BE2C (cell line): ENCODE measurements at regions not wholly inside any gene's neighbourhood (a gene's known extent, or its start where the extent isn't known, plus 50 kb on each side); places are given as distances from the start of the nearest gene placed in this dataset.

Experiments used
- DNase-seq: peaks from one replicate; pipeline ENCODE4 v3.0.0-alpha.2; 2020
- H3K27me3 ChIP-seq: fragments of 250-450 bp; sonication (Bioruptor Pico); 2 replicates; pipeline ENCODE4 v1.5.1; 2020; ENCODE audit warnings: mild to moderate bottlenecking
- H3K36me3 ChIP-seq: fragments of 250-450 bp; sonication (Bioruptor Pico); 2 replicates; pipeline ENCODE4 v1.5.1; 2020; ENCODE audit warnings: mild to moderate bottlenecking
- H3K4me1 ChIP-seq: fragments of 250-450 bp; sonication (Bioruptor Pico); 2 replicates; pipeline ENCODE4 v1.5.1; 2020
- H3K4me3 ChIP-seq: 2 replicates; pipeline ENCODE4 v1.5.1; 2011; ENCODE audit warnings: low read depth, low read length
- H3K9me3 ChIP-seq: fragments of 250-450 bp; sonication (Bioruptor Pico); 2 replicates; pipeline ENCODE4 v1.5.1; 2020
- TF ChIP-seq, protein P1 (sequence below): IDR thresholded peaks from 2 replicates; pipeline ENCODE4 v1.5.1; 2012; ENCODE audit warnings: mild to moderate bottlenecking, low read depth, low read length

GRCh38 chr1:14373081-14373758 lies 225.3 kb upstream of the KAZN start:
- H3K4me3 ChIP-seq = no peak overlapping the region
- no peaks in the 10 kb centered on the region for H3K4me1 ChIP-seq
- TF ChIP-seq, protein P1, sequence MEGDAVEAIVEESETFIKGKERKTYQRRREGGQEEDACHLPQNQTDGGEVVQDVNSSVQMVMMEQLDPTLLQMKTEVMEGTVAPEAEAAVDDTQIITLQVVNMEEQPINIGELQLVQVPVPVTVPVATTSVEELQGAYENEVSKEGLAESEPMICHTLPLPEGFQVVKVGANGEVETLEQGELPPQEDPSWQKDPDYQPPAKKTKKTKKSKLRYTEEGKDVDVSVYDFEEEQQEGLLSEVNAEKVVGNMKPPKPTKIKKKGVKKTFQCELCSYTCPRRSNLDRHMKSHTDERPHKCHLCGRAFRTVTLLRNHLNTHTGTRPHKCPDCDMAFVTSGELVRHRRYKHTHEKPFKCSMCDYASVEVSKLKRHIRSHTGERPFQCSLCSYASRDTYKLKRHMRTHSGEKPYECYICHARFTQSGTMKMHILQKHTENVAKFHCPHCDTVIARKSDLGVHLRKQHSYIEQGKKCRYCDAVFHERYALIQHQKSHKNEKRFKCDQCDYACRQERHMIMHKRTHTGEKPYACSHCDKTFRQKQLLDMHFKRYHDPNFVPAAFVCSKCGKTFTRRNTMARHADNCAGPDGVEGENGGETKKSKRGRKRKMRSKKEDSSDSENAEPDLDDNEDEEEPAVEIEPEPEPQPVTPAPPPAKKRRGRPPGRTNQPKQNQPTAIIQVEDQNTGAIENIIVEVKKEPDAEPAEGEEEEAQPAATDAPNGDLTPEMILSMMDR = no peak
- DNase-seq = no peak
- no peaks in the 10 kb centered on the region for H3K27me3 ChIP-seq
- no peaks in the 10 kb centered on the region for H3K9me3 ChIP-seq
- no peaks in the 10 kb centered on the region for H3K36me3 ChIP-seq

GRCh38 chr1:14375226-14375625 lies 223.3 kb upstream of the KAZN start:
- H3K4me1 ChIP-seq = no peaks in the 10 kb centered on the region
- no peak for DNase-seq
- H3K4me3 ChIP-seq = no peak overlapping the region
- no peaks in the 10 kb centered on the region for H3K36me3 ChIP-seq
- TF ChIP-seq, protein P1 = no peak
- no peaks in the 10 kb centered on the region for H3K27me3 ChIP-seq
- H3K9me3 ChIP-seq = no peaks in the 10 kb centered on the region

DNA sequence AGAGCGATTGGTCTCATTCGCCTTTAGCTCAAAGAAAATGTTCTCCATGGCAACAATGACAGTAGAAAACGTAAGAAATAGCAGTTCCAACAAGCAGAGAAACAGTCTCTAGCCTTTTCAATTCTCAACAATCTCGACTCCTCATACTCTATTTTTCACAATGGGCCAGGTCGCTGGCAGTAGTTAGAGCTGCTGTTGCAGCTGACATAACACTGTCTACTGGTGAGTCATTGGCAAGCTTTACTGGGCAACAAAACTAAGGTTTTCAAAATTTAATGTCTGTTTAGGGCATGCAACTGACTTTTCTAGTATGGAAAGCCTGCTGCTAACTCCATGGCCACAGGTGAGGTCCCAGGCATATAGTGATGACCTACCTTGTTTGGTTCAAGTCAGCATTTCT lies 221.1 kb upstream of the KAZN start:
- H3K9me3 ChIP-seq = no peaks in the 10 kb centered on the region
- no peak for DNase-seq

DNA sequence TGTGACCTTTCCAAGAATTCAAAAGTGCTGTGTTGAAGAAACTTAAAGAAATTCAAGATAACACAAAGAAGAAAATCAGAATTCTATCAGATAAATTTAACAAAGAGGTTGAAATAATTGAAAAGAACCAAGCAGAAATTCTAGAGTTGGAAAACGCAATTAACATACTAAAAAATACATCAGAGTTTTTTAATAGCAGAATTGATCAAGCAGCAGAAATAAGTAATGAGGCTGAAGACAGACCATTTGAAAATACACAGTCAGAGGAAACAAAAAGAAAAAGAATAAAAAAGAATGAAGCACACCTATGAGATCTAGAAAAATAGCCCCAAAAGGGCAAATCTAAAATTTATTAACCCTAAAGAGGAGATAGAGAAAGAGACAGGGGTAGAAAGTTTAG lies 218.1 kb upstream of the KAZN start:
- H3K4me3 ChIP-seq = no peak overlapping the region
- no peaks in the 10 kb centered on the region for H3K27me3 ChIP-seq
- TF ChIP-seq, protein P1 = no peak
- no peaks in the 10 kb centered on the region for H3K36me3 ChIP-seq
- no peak for DNase-seq
- no peaks in the 10 kb centered on the region for H3K9me3 ChIP-seq
- H3K4me1 ChIP-seq = no peaks in the 10 kb centered on the region

More for the DNA sequence above, 221.1 kb upstream of the KAZN start:
- Histone ChIP-seq H3K27me3 (no peaks in the 10 kb centered on the region), H3K36me3 (no peaks in the 10 kb centered on the region), H3K4me3 (no peak overlapping the region), H3K4me1 (no peaks in the 10 kb centered on the region)
- TF ChIP-seq, protein P1 = no peak

- H3K4me1 ChIP-seq = no peaks in the 10 kb centered on the region
Observed at GRCh38 chr1:14390816-14391215, 207.7 kb upstream of the KAZN start.

More at GRCh38 chr1:14390816-14391215, 207.7 kb upstream of the KAZN start:
- no peaks in the 10 kb centered on the region for H3K27me3 ChIP-seq
- no peak for DNase-seq
- no peak overlapping the region for H3K4me3 ChIP-seq
- TF ChIP-seq, protein P1 = no peak
- H3K9me3 ChIP-seq = no peaks in the 10 kb centered on the region
- H3K36me3 ChIP-seq = no peaks in the 10 kb centered on the region
